A549 (cell line): ENCODE measurements at regions not wholly inside any gene's neighbourhood (a gene's known extent, or its start where the extent isn't known, plus 50 kb on each side); places are given as distances from the start of the nearest gene placed in this dataset.

ENCODE experiments used
- ATAC-seq, 2 experiments: fragments of 200-7000 bp in 1 of 2; fragments of >200 bp in 1 of 2; cut with Nextera tagmentation in 1 of 2; cut with Tn5 transposase in 1 of 2; 3 replicates each; pipeline versions ENCODE4 v1.8.0 to v1.9.1; 2018 to 2020; ENCODE audit warnings: mild to moderate bottlenecking in 1 of 2, moderate library complexity in 1 of 2
- CTCF ChIA-PET: fragments of 300-600 bp; sonication (Branson Sonifier 250); formaldehyde crosslinking; extraction: SDS; loops from one replicate; lab custom pipeline; 2021; ENCODE audit warnings: antibody characterized with exemption, inconsistent platforms; lab: Yijun Ruan, JAX
- POLR2A ChIA-PET: fragments of 350-600 bp; formaldehyde crosslinking; extraction: SDS; loops from one replicate; lab custom pipeline; 2021; ENCODE audit warnings: antibody characterized with exemption, inconsistent platforms; lab: Yijun Ruan, JAX
- DNase-seq, 2 experiments: peaks; one replicate each; pipeline versions ENCODE4 v3.0.0 to v3.0.0-alpha.2; 2011 to 2016; ENCODE audit warnings: low read depth in 1 of 2, low spot score in 1 of 2
- FAIRE-seq: peaks from 2 replicates; lab custom pipeline; 2011; peaks lifted over from hg19 to GRCh38; lab: Jason Lieb, UNC
- H3K27ac ChIP-seq, 2 experiments: fragments of >200 bp; sonication (Bioruptor Twin); formaldehyde crosslinking; 3 replicates each; pipeline ENCODE4 v1.5.1; 2016 to 2017
- H3K4me1 ChIP-seq: fragments of >200 bp; sonication (Bioruptor Twin); formaldehyde crosslinking; 3 replicates; pipeline ENCODE4 v1.6.1; 2016
- H3K4me2 ChIP-seq: fragments of >200 bp; sonication (Bioruptor Twin); formaldehyde crosslinking; 3 replicates; pipeline ENCODE4 v1.6.1; 2016
- H3K4me3 ChIP-seq: fragments of >200 bp; sonication (Bioruptor Twin); formaldehyde crosslinking; 3 replicates; pipeline ENCODE4 v1.5.1; 2016
- H3K9me3 ChIP-seq: fragments of >200 bp; sonication (Bioruptor Twin); formaldehyde crosslinking; 3 replicates; pipeline ENCODE4 v1.6.1; 2016
- ATOH8 ChIP-seq: fragments of 250-450 bp; sonication (Bioruptor Pico); IDR thresholded peaks from 2 replicates; pipeline ENCODE4 v1.5.0; 2020; ENCODE audit warnings: low read depth, mild to moderate bottlenecking, moderate library complexity
- BHLHE40 ChIP-seq: IDR thresholded peaks from 2 replicates; pipeline ENCODE4 v1.6.1; 2012; ENCODE audit warnings: low read depth, low read length, inconsistent platforms
- CBX8 ChIP-seq: fragments of 200-600 bp; sonication (generic); IDR thresholded peaks from 2 replicates; pipeline ENCODE4 v1.6.1; 2016
- E2F6 ChIP-seq: IDR thresholded peaks from 2 replicates; pipeline ENCODE4 v1.6.1; 2012; ENCODE audit warnings: low read depth, borderline replicate concordance
- EHF ChIP-seq: fragments of 250-450 bp; sonication (Bioruptor Pico); IDR thresholded peaks from 2 replicates; pipeline ENCODE4 v1.5.0; 2020; ENCODE audit warnings: mild to moderate bottlenecking
- ESRRA ChIP-seq: fragments of 150-350 bp; IDR thresholded peaks from 2 replicates; pipeline ENCODE4 v1.6.1; 2014; ENCODE audit warnings: mild to moderate bottlenecking, low read length, borderline replicate concordance
- FOSL2 ChIP-seq, 2 experiments: fragments of 450-650 bp in 1 of 2; fragments of >200 bp in 1 of 2; sonication (Bioruptor Twin) in 1 of 2; formaldehyde crosslinking; IDR thresholded peaks; 2 replicates each; pipeline versions ENCODE4 v1.5.0 to v1.6.1; 2016 to 2020; ENCODE audit warnings: mild to moderate bottlenecking in 1 of 2, moderate library complexity in 1 of 2
- FOXS1 ChIP-seq: fragments of 250-450 bp; sonication (Bioruptor Pico); IDR thresholded peaks from 2 replicates; pipeline ENCODE4 v1.5.0; 2020; ENCODE audit warnings: mild to moderate bottlenecking, moderate library complexity
- HES2 ChIP-seq: fragments of >200 bp; sonication (Bioruptor Twin); formaldehyde crosslinking; IDR thresholded peaks from 2 replicates; pipeline ENCODE4 v1.6.1; 2016
- HEYL ChIP-seq: fragments of 250-450 bp; sonication (Bioruptor Pico); IDR thresholded peaks from 2 replicates; pipeline ENCODE4 v1.8.0; 2021; ENCODE audit warnings: mild to moderate bottlenecking, moderate library complexity
- HMGXB4 ChIP-seq: fragments of 250-450 bp; sonication (Bioruptor Pico); IDR thresholded peaks from 2 replicates; pipeline ENCODE4 v1.5.0; 2021; ENCODE audit warnings: mild to moderate bottlenecking, moderate library complexity, borderline replicate concordance
- KDM1A ChIP-seq: fragments of 200-600 bp; sonication (generic); IDR thresholded peaks from 2 replicates; pipeline ENCODE4 v1.6.1; 2016; ENCODE audit warnings: low read depth, mild to moderate bottlenecking
- NFE2L2 ChIP-seq: fragments of 150-350 bp; conservative IDR thresholded peaks from 2 replicates; pipeline ENCODE4 v1.6.1; 2014; ENCODE audit warnings: low read length
- NR3C1 ChIP-seq: fragments of >200 bp; sonication (Bioruptor Twin); formaldehyde crosslinking; IDR thresholded peaks from 3 replicates; pipeline ENCODE4 v1.6.1; 2017
- POLR2A ChIP-seq: IDR thresholded peaks from 2 replicates; pipeline ENCODE4 v1.6.1; 2012; ENCODE audit warnings: mild to moderate bottlenecking, low read length
- POLR2AphosphoS2 ChIP-seq: conservative IDR thresholded peaks from 2 replicates; pipeline ENCODE4 v1.6.1; 2012; ENCODE audit warnings: low read length, improper control_type of control experiment, inconsistent platforms
- RARB ChIP-seq: fragments of 250-450 bp; sonication (Bioruptor Pico); IDR thresholded peaks from 2 replicates; pipeline ENCODE4 v1.8.0; 2021; ENCODE audit warnings: mild to moderate bottlenecking, moderate library complexity
- SREBF2 ChIP-seq: fragments of 450-650 bp; IDR thresholded peaks from 2 replicates; pipeline ENCODE4 v1.6.1; 2014; ENCODE audit warnings: mild to moderate bottlenecking, moderate library complexity
- ZSCAN20 ChIP-seq: fragments of 250-450 bp; sonication (Bioruptor Pico); IDR thresholded peaks from 2 replicates; pipeline ENCODE4 v1.8.0; 2022; ENCODE audit warnings: mild to moderate bottlenecking, moderate library complexity
- WGBS: methylation state at CpG from one replicate; pipeline ENCODE4 v1.1.6; 2017; ENCODE audit errors: missing lambda C conversion rate; 5-methylcytosine and 5-hydroxymethylcytosine counted together
- TF ChIP-seq, protein P1 (sequence below): fragments of >200 bp; sonication (Bioruptor Twin); formaldehyde crosslinking; IDR thresholded peaks from 3 replicates; pipeline ENCODE4 v1.5.1; 2016
- TF ChIP-seq, protein P2 (sequence below): fragments of 450-650 bp; IDR thresholded peaks from 2 replicates; pipeline ENCODE4 v1.6.1; 2014; ENCODE audit warnings: antibody characterized with exemption

DNA sequence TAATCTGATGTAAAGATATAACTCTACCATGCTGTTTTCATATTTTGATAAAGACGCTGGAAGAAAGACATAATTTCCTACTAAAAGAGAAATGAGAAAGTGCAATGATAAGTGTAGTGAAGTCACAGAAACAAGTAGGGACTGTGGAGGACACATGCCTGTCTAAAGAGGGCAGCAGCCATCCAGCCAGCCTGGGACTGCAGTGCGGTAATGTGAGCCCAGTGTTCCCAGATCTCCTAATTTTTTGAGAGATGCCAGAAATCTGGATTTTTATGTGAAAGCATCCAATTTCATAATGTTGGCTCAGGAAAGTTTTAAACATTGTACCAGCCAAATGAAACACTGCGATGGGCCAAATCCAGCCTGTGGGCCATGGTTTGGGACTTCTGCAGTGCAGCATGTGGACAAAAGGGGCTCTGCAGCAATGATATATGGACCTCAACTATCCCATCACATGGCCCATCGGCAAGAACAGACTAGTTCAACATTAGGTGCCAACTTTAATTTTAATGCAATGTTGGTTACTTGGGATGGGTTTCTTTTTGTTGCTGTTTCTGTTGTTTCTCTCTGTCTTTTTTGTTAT, 329.5 kb downstream of the LTN1 start (continued):
- no peak for TF ChIP-seq HMGXB4 (CRISPR knock-in tag)
- TF ChIP-seq POLR2A: no peak

- CTCF ChIA-PET: no interaction called here
- no peaks in the 10 kb centered on the region for H3K9me3 ChIP-seq
- ATAC-seq (no peak), DNase-seq (no peak), FAIRE-seq (no peak)
- no peak overlapping the region for H3K4me2 ChIP-seq
- H3K4me3 ChIP-seq: no peak overlapping the region
- no peak overlapping the region for H3K27ac ChIP-seq
- TF ChIP-seq EHF (CRISPR knock-in tag) (no peak), ATOH8 (CRISPR knock-in tag) (no peak), HES2 (no peak), E2F6 (no peak)
- no peaks in the 10 kb centered on the region for H3K4me1 ChIP-seq
- POLR2A ChIA-PET: no interaction called here
Observed at GRCh38 chr21:28657566-28657965, 335.1 kb downstream of the LTN1 start.

GRCh38 chr21:28655471-28655870, 337.2 kb downstream of the LTN1 start:
- Histone ChIP-seq H3K9me3 (no peaks in the 10 kb centered on the region), H3K4me2 (no peak overlapping the region), H3K4me3 (no peak overlapping the region), H3K27ac (no peak overlapping the region), H3K4me1 (no peaks in the 10 kb centered on the region)
- WGBS: 53% methylated on average over 1 of the region's 1 CpG
- no peak for FAIRE-seq
- POLR2A ChIA-PET: no interaction called here
- DNase-seq: no peak
- ATAC-seq: no peak
- TF ChIP-seq FOSL2 (IDR thresholded peaks at IDR 0.05) (no peak), FOSL2 (CRISPR knock-in tag; IDR thresholded peaks at IDR 0.05) (no peak), FOXS1 (CRISPR knock-in tag) (no peak), POLR2AphosphoS2 (no peak), KDM1A (no peak), SREBF2 (no peak), HES2 (no peak), BHLHE40 (no peak), CBX8 (no peak), ZSCAN20 (CRISPR knock-in tag) (no peak), EHF (CRISPR knock-in tag) (no peak), NR3C1 (no peak), RARB (CRISPR knock-in tag) (no peak), NFE2L2 (no peak), ESRRA (no peak), HEYL (no peak)
- TF ChIP-seq, protein P1, sequence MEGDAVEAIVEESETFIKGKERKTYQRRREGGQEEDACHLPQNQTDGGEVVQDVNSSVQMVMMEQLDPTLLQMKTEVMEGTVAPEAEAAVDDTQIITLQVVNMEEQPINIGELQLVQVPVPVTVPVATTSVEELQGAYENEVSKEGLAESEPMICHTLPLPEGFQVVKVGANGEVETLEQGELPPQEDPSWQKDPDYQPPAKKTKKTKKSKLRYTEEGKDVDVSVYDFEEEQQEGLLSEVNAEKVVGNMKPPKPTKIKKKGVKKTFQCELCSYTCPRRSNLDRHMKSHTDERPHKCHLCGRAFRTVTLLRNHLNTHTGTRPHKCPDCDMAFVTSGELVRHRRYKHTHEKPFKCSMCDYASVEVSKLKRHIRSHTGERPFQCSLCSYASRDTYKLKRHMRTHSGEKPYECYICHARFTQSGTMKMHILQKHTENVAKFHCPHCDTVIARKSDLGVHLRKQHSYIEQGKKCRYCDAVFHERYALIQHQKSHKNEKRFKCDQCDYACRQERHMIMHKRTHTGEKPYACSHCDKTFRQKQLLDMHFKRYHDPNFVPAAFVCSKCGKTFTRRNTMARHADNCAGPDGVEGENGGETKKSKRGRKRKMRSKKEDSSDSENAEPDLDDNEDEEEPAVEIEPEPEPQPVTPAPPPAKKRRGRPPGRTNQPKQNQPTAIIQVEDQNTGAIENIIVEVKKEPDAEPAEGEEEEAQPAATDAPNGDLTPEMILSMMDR: no peak
- TF ChIP-seq, protein P2, sequence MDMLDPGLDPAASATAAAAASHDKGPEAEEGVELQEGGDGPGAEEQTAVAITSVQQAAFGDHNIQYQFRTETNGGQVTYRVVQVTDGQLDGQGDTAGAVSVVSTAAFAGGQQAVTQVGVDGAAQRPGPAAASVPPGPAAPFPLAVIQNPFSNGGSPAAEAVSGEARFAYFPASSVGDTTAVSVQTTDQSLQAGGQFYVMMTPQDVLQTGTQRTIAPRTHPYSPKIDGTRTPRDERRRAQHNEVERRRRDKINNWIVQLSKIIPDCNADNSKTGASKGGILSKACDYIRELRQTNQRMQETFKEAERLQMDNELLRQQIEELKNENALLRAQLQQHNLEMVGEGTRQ: no peak
- CTCF ChIA-PET: no interaction called here
